ENCODE measurements at regions not wholly inside any gene's neighbourhood (a gene's known extent, or its start where the extent isn't known, plus 50 kb on each side); places are given as distances from the start of the nearest gene placed in this dataset.

DNA sequence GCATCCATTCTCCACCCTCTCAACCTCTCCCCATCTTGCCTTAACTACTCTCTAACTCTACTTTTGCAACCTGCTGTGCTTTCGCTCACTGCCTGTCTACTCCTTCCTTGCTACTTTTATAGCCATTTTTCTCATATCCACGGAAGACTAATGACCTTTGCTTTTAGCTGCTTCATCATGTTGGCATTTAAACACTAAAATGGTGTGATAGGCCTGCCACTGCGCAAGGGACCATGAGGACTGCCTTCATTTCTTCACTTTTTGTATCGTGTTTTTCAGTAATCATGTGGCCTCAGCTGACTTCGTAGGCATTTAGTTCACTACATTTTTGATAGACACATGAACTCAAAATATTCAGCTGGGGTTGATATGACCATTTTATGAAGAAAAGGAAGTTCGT lies 252.1 kb downstream of the BCAT1 start:
- H3K4me3 ChIP-seq (ENCODE audit: low read depth, low read length) = no peak overlapping the region
- no peaks in the 10 kb centered on the region for H3K36me3 ChIP-seq (ENCODE audit: control insufficient read depth, insufficient read depth, low read length)
- TF ChIP-seq, protein P1, sequence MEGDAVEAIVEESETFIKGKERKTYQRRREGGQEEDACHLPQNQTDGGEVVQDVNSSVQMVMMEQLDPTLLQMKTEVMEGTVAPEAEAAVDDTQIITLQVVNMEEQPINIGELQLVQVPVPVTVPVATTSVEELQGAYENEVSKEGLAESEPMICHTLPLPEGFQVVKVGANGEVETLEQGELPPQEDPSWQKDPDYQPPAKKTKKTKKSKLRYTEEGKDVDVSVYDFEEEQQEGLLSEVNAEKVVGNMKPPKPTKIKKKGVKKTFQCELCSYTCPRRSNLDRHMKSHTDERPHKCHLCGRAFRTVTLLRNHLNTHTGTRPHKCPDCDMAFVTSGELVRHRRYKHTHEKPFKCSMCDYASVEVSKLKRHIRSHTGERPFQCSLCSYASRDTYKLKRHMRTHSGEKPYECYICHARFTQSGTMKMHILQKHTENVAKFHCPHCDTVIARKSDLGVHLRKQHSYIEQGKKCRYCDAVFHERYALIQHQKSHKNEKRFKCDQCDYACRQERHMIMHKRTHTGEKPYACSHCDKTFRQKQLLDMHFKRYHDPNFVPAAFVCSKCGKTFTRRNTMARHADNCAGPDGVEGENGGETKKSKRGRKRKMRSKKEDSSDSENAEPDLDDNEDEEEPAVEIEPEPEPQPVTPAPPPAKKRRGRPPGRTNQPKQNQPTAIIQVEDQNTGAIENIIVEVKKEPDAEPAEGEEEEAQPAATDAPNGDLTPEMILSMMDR (IDR thresholded peaks at IDR 0.05; ENCODE audit: insufficient read depth, low read length, poor library complexity, severe bottlenecking) = no peak
- no peak for DNase-seq (ENCODE audit: low read depth)
- no peaks in the 10 kb centered on the region for H3K27me3 ChIP-seq (ENCODE audit: control insufficient read depth, insufficient read depth, low read length)

DNA sequence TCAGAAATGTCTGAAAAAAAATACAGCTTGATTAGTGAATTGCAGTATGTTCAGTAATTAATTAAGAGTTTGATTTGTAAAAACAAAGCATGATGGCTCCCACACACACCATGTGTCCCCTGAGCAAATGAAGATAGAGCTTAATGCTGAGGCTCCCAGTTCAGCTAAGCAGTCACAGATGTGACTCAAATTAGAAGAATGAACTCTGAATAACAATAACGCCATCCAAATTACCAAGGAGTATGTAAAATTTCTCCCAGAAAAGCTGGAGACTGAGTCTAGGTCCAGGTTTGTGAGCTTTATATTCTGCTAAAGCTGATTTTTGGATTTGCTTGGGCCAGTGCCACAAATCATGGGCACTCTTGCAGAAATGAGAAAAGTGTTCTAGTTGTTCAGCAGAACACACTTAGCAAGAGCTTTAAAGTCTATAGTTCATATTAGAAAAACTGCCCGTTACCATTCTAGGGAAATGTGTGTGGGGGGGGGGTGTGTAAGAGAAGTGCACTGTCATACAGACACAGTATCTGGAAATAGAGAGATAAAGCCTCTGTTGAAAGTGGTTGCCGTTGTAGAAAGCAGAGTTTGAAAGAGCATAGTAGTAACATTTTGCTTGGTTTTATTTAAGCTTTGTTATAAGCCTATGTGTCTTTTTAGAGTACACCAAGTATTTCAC lies 253.1 kb downstream of the BCAT1 start:
- TF ChIP-seq, protein P1 (IDR thresholded peaks at IDR 0.05; ENCODE audit: insufficient read depth, low read length, poor library complexity, severe bottlenecking) = no peak
- H3K27me3 ChIP-seq (ENCODE audit: control insufficient read depth, insufficient read depth, low read length) = no peaks in the 10 kb centered on the region
- H3K4me3 ChIP-seq (ENCODE audit: low read depth, low read length) = no peak overlapping the region
- no peak for DNase-seq (ENCODE audit: low read depth)
- no peaks in the 10 kb centered on the region for H3K36me3 ChIP-seq (ENCODE audit: control insufficient read depth, insufficient read depth, low read length)

DNA sequence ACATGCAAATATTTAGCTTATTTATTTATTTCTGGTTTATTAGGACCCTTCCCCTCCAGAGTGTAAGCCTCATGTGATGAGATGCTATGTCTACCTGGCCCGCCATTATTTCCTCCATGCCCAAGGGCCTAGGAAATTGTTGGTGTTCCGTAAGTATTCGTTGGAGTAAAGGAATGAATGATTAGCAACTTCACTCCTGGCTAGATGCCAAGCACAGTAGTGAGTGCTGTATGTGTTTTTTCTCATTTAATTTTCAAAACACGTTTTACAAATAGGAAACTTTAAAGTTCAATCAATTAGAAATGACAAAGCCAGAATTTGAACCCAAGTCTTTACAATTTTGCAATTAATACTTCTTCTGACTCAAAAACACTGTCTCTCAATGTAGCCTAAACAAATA lies 253.8 kb downstream of the BCAT1 start:
- TF ChIP-seq, protein P1 (IDR thresholded peaks at IDR 0.05; ENCODE audit: insufficient read depth, low read length, poor library complexity, severe bottlenecking) = no peak
- H3K36me3 ChIP-seq (ENCODE audit: control insufficient read depth, insufficient read depth, low read length) = no peaks in the 10 kb centered on the region
- no peaks in the 10 kb centered on the region for H3K27me3 ChIP-seq (ENCODE audit: control insufficient read depth, insufficient read depth, low read length)
- H3K4me3 ChIP-seq (ENCODE audit: low read depth, low read length) = no peak overlapping the region
- no peak for DNase-seq (ENCODE audit: low read depth)

DNA sequence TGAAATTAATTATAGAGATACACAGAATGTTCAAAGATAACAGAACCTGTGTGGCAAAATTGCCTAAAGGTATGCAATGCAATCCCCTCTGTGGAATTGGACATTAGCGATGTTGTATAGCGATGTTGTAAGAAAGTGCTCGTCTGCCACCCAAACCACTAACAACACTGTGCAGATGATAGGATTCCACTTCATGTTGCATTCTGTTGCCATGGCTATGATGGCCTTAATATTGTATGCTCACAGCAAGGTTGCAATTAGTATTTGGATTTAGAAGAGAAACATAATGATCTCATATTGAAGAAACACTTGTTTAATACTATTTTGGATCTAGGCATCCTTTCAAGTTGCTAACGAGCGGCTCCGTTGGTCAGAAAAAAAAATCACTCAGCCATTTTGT lies 260.3 kb downstream of the BCAT1 start:
- Histone ChIP-seq H3K27me3 (ENCODE audit: control insufficient read depth, insufficient read depth, low read length) (no peaks in the 10 kb centered on the region), H3K36me3 (ENCODE audit: control insufficient read depth, insufficient read depth, low read length) (no peaks in the 10 kb centered on the region), H3K4me3 (ENCODE audit: low read depth, low read length) (no peak overlapping the region)
- TF ChIP-seq, protein P1 (IDR thresholded peaks at IDR 0.05; ENCODE audit: insufficient read depth, low read length, poor library complexity, severe bottlenecking) = no peak
- no peak for DNase-seq (ENCODE audit: low read depth)

DNA sequence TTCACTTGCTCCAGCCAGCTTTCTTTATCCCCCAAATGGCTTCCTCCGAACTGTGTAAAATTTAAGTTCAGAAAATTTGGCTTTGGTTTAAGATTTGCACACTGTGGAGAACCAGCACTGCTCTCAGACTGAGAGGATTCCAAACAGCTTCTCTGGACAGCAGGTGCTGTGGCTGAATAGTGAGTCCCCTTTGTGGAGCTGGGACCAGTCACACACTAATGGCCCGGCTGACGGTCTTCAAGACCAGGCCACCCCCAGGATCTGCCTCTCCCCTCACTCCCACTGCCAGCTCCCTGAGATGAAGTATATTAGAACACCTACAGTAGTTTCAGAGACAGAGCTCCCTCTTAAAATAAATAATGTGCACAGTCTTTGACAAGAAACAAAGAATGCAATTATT lies 267.3 kb downstream of the BCAT1 start:
- TF ChIP-seq, protein P1 (IDR thresholded peaks at IDR 0.05; ENCODE audit: insufficient read depth, low read length, poor library complexity, severe bottlenecking) = no peak
- no peak for DNase-seq (ENCODE audit: low read depth)
- Histone ChIP-seq H3K36me3 (ENCODE audit: control insufficient read depth, insufficient read depth, low read length) (no peaks in the 10 kb centered on the region), H3K27me3 (ENCODE audit: control insufficient read depth, insufficient read depth, low read length) (no peaks in the 10 kb centered on the region), H3K4me3 (ENCODE audit: low read depth, low read length) (no peak overlapping the region)

DNA sequence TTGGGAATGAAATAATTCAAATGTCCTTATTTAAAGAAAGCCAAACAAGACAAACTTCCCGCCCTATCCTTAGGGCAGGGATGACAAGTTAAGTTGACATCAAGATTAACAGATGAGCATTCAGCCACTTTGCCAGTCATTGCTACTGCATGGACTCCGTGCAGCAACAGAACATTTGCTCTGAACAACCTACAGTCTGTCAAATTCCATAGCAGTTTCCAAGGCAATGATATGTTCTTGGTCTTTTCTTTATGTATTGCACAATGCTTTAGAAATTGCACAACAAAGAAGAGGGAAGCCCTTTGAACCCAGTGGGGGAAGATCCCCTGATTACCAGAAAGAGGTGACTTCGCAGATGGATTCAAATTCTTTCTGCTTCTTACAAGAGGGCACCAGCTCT lies 269.8 kb downstream of the BCAT1 start:
- no peaks in the 10 kb centered on the region for H3K36me3 ChIP-seq (ENCODE audit: control insufficient read depth, insufficient read depth, low read length)
- no peak for DNase-seq (ENCODE audit: low read depth)
- TF ChIP-seq, protein P1 (IDR thresholded peaks at IDR 0.05; ENCODE audit: insufficient read depth, low read length, poor library complexity, severe bottlenecking) = no peak
- H3K27me3 ChIP-seq (ENCODE audit: control insufficient read depth, insufficient read depth, low read length) = no peaks in the 10 kb centered on the region
- no peak overlapping the region for H3K4me3 ChIP-seq (ENCODE audit: low read depth, low read length)

All from kidney epithelial cell (primary cell).